Liver (tissue), 3 donors: ENCODE measurements at regions not wholly inside any gene's neighbourhood (a gene's known extent, or its start where the extent isn't known, plus 50 kb on each side); places are given as distances from the start of the nearest gene placed in this dataset.

Source experiments
- GABPA ChIP-seq, 2 donors: IDR thresholded peaks in 1 of 2; conservative IDR thresholded peaks in 1 of 2; 2 replicates each; pipeline ENCODE4 v1.6.1; 2016; ENCODE audit warnings: antibody characterized with exemption in 2 of 2, mild to moderate bottlenecking in 1 of 2, moderate library complexity in 1 of 2
- HNF4A ChIP-seq, 2 donors: conservative IDR thresholded peaks; 2 replicates each; pipeline ENCODE4 v1.6.1; 2016; ENCODE audit warnings: antibody characterized with exemption in 2 of 2, mild to moderate bottlenecking in 2 of 2
- JUND ChIP-seq, 2 donors: IDR thresholded peaks; 2 replicates each; pipeline ENCODE4 v1.6.1; 2016; ENCODE audit warnings: antibody characterized with exemption in 2 of 2
- RAD21 ChIP-seq, 2 donors: IDR thresholded peaks; 2 replicates each; pipeline ENCODE4 v1.6.1; 2016; ENCODE audit warnings: antibody characterized with exemption in 2 of 2, mild to moderate bottlenecking in 2 of 2
- TAF1 ChIP-seq: conservative IDR thresholded peaks from 2 replicates; pipeline ENCODE4 v1.6.1; 2016; ENCODE audit warnings: antibody characterized with exemption, mild to moderate bottlenecking
- TF ChIP-seq, protein P1 (sequence below): fragments of 150-350 bp; IDR thresholded peaks from 2 replicates; pipeline ENCODE4 v1.5.1; 2017; ENCODE audit warnings: improper control_type of control experiment, low read depth, low read length; ENCODE audit not compliant: missing input control
- TF ChIP-seq, protein P2 (sequence below): IDR thresholded peaks from 2 replicates; pipeline ENCODE4 v1.6.1; 2016; ENCODE audit warnings: antibody characterized with exemption
- TF ChIP-seq, protein P3 (sequence below): IDR thresholded peaks from 2 replicates; pipeline ENCODE4 v1.6.1; 2016; ENCODE audit warnings: antibody characterized with exemption
- TF ChIP-seq, protein P4 (sequence below): IDR thresholded peaks from 2 replicates; pipeline ENCODE4 v1.6.1; 2016; ENCODE audit warnings: antibody characterized with exemption
- donor health status: healthy.
- donor health status: healthy.

DNA sequence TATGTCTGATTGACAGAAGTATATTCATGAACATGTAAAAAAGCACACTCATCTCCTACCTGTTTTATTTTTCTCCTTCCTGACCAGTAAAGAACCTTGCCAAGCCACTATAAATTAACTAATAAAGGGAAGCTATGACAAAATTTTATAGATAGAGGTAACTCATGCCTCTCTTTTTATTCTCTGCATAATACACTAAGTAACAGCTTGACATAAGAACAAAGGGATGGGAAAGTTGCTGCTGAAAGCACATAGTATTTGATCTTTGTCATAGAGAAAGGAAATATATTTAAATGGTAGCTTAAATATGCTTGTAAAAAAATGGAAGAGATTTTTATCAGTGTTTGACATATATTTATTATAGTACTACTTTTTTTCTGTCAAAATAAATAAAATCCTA is 1065.7 kb upstream of the CDH9 start:
- TF ChIP-seq, protein P1, sequence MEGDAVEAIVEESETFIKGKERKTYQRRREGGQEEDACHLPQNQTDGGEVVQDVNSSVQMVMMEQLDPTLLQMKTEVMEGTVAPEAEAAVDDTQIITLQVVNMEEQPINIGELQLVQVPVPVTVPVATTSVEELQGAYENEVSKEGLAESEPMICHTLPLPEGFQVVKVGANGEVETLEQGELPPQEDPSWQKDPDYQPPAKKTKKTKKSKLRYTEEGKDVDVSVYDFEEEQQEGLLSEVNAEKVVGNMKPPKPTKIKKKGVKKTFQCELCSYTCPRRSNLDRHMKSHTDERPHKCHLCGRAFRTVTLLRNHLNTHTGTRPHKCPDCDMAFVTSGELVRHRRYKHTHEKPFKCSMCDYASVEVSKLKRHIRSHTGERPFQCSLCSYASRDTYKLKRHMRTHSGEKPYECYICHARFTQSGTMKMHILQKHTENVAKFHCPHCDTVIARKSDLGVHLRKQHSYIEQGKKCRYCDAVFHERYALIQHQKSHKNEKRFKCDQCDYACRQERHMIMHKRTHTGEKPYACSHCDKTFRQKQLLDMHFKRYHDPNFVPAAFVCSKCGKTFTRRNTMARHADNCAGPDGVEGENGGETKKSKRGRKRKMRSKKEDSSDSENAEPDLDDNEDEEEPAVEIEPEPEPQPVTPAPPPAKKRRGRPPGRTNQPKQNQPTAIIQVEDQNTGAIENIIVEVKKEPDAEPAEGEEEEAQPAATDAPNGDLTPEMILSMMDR = no peak
- TF ChIP-seq TAF1 = no peak
- TF ChIP-seq, protein P2, sequence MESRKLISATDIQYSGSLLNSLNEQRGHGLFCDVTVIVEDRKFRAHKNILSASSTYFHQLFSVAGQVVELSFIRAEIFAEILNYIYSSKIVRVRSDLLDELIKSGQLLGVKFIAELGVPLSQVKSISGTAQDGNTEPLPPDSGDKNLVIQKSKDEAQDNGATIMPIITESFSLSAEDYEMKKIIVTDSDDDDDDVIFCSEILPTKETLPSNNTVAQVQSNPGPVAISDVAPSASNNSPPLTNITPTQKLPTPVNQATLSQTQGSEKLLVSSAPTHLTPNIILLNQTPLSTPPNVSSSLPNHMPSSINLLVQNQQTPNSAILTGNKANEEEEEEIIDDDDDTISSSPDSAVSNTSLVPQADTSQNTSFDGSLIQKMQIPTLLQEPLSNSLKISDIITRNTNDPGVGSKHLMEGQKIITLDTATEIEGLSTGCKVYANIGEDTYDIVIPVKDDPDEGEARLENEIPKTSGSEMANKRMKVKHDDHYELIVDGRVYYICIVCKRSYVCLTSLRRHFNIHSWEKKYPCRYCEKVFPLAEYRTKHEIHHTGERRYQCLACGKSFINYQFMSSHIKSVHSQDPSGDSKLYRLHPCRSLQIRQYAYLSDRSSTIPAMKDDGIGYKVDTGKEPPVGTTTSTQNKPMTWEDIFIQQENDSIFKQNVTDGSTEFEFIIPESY = no peak
- TF ChIP-seq, protein P3, sequence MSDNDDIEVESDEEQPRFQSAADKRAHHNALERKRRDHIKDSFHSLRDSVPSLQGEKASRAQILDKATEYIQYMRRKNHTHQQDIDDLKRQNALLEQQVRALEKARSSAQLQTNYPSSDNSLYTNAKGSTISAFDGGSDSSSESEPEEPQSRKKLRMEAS = no peak
- TF ChIP-seq RAD21 (IDR thresholded peaks at IDR 0.05) = no peak
- TF ChIP-seq GABPA (IDR thresholded peaks at IDR 0.05 in 1 of 2, conservative IDR thresholded peaks at IDR 0.05 in 1 of 2) = no peak
- TF ChIP-seq HNF4A (conservative IDR thresholded peaks at IDR 0.05) = no peak
- TF ChIP-seq, protein P4, sequence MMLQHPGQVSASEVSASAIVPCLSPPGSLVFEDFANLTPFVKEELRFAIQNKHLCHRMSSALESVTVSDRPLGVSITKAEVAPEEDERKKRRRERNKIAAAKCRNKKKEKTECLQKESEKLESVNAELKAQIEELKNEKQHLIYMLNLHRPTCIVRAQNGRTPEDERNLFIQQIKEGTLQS = no peak
- no peak for TF ChIP-seq JUND (IDR thresholded peaks at IDR 0.05)
